Iris pigment epithelial cell (primary cell): ENCODE measurements at regions not wholly inside any gene's neighbourhood (a gene's known extent, or its start where the extent isn't known, plus 50 kb on each side); places are given as distances from the start of the nearest gene placed in this dataset.

Experiments
- DNase-seq: peaks from one replicate; pipeline ENCODE4 v3.0.0-alpha.2; 2011; ENCODE audit warnings: low read depth

DNA sequence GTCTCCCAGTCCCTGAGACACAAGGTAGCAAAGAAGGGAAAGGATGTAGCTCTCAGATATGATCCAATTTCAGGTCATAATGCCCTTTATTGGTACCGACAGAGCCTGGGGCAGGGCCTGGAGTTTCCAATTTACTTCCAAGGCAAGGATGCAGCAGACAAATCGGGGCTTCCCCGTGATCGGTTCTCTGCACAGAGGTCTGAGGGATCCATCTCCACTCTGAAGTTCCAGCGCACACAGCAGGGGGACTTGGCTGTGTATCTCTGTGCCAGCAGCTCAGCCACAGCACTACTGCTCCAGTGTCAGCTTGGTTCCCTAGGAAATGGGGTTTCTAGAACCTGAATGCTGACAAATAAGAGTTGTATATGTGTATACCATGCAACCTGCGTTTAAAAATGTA lies 74.6 kb upstream of the PRSS58 start:
- DNase-seq = no peak

DNA sequence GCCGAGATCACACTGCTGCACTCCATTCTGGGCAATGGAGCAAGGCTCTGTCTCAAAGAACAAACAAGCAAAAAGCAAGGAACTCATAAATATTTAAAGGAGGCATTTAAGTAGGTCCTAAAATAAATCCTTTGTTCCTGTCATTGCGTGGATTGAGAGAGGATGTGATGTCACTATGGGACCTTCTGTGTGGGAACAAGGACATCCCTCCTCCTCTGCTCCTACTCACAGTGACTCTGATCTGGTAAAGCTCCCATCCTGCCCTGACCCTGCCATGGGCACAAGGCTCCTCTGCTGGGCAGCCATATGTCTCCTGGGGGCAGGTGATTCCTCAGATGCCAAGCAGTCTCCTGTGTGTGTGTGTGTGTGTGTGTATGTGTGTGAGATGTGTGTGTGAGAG lies 74.1 kb upstream of the PRSS58 start:
- DNase-seq = no peak

DNA sequence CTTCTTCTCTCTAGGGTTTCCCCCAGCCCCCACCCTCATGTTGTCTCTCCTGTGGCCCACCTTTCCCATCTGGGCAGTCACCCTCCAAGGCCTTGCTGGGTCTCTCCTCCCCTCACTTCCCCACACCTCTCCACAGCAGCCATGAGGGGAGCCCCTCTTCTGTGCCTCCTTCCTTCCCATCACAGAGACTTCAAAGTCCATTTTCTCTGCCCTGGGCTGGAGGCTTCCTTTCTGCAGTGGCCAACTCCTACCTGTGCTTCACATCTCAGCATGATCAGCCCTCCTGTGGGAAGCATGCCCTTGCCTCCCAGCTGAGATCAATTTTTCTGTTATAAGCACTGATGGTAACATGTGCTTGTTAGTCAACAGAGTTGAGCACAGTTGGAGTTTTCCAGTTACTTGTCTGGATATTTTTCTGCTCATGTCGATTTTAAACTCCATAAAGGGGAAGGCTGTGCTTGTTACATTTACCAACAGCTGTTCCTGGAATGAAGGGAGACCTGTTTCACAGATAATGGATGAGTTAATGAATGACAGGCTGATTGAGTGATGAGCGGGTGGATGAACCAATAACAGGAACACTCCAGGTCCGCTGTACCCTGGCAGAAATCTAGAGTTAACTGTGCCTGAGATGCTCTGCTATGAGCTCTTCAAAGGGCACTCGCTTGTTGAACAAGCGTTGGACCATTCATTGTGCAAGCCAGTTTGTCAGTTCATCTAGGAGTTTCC lies 71.4 kb upstream of the PRSS58 start:
- no peak for DNase-seq

DNA sequence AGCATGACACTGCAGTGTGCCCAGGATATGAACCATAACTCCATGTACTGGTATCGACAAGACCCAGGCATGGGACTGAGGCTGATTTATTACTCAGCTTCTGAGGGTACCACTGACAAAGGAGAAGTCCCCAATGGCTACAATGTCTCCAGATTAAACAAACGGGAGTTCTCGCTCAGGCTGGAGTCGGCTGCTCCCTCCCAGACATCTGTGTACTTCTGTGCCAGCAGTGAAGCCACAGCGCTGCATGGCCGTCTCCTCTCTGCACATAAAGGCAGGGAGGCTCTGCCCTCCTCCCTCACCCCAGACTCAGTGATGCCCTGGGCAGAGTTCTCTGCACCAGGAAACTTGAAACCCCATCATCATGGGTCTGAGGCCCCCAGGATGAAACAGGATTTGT lies 70.7 kb upstream of the PRSS58 start:
- no peak for DNase-seq

DNA sequence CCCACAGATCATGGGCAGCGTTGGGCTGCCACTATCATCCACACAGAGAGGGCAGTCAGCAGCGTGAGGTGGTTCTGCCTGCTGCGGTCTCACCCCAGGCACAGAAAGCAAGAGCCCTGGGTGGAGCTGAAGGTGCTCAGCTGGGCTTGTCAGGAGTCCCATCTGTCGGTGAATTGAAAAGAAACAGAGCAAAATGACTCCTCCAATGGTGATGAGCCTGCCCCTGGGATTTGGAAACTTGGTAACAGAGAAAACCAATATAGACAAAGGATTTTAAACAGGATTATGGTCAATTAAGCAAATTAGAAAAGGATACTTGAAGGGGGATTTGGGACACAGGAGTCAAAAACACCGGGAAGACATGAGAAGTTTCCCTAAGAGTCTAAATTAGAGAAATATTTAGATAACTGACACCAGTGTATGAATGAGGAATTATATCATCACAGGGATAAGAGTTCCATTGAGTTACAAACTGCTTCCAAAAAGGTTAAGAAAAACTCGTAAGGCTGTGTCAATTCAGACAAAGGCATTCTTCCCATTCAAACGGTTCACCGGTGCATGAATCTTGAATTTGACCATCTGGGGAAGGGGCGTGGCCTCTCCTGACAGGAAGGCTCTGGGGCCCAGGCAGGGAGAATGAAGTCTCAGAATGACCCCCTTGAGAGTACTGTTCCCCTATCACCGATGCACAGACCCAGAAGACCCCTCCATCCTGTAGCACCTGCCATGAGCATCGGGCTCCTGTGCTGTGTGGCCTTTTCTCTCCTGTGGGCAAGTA lies 70.0 kb upstream of the PRSS58 start:
- DNase-seq = no peak

DNA sequence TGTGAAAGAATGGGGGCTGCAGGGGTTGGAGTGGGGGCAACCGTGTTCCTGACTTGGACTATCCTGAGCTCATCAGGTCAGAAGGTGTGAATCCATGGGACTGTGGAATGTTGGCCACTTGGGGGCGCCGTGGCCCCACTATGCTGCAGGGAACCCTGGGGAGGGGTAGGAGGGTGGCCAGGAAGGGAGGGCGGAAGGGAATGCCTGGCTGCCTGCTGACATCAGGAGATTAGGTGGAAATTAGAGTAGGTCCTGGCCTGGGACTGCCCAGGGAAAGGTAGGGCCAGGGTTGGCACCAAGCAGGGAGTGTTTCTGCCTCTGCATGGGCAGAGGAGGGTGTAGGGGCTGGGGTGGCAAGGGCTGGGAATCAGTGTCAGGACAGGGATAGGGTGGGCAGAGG lies 65.8 kb upstream of the PRSS58 start:
- no peak for DNase-seq

DNA sequence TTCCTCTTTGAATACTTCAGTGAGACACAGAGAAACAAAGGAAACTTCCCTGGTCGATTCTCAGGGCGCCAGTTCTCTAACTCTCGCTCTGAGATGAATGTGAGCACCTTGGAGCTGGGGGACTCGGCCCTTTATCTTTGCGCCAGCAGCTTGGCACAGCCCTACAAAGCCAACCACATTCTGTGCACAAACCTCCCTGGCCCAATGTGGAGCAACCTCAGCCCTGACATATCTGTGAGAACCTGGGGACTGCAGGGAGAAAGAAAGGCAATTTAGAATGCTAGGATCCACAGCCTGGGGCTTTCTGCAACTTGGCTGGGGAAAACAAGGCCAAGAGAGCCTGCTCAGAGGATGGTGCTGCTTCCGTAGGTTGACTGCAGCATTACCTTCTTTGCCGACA lies 63.5 kb upstream of the PRSS58 start:
- DNase-seq = no peak

DNA sequence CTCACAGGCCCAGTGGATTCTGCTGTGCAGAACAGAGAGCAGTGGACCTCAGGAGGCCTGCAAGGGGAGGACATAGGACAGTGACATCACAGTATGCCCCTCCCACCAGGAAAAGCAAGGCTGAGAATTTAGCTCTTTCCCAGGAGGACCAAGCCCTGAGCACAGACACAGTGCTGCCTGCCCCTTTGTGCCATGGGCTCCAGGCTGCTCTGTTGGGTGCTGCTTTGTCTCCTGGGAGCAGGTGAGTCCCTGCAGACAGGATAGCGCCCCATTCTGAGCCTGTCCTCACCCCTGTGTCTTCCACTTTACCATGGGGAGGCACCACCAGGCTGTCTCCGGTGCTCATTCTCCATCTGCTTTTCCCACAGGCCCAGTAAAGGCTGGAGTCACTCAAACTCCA lies 63.0 kb upstream of the PRSS58 start:
- DNase-seq = no peak

DNA sequence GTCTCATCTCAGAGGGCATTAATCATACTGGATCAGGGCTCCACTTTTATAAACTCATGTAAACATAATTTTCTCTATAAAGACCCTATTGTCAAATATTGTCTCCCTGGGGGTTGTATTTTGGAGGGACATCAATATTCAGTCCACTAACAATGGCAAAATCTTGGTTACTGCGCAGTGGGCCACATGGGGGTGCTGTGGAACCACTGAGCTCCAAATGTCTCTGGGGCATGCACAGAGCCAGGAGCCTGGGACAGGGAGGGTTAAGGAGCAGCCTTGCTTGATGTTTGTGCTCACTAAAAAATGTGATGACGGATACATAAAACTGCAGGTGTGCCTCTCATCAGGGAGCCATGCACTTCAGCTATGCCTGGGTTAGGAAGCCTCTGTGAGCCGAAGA lies 62.1 kb upstream of the PRSS58 start:
- DNase-seq = no peak

DNA sequence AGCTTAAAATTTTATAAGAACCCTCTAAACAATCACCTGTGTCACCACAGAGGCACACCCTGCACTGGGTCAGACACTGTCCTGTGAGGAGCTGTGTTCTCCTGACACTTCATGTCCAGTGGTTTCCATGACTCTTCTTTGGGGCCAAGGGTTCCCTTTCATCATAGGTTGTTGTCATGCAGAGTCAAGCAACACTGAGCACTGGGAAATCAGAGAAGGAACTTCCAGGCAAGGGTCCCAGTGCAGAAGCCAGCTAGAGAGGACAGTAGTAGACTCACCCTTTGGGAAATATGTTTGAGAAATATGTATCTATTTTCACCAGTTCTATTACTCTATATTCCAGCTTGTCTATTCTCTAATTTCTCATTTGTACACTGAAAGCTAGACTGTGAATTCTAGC lies 56.4 kb upstream of the PRSS58 start:
- DNase-seq = no peak

DNA sequence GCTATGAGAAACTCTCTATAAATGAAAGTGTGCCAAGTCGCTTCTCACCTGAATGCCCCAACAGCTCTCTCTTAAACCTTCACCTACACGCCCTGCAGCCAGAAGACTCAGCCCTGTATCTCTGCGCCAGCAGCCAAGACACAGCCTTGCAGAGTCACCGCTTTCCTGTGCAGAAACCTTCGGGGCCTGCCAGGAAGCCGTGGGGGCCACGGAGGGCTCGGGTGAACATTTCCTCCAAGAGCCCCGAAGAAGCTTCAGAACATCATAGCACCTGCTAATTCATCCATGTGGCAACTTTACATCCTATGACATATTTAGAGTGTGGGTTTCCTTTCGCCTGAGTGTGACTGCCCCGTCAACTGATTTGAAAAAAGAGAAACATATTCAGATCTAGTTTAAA lies 55.7 kb upstream of the PRSS58 start:
- no peak for DNase-seq

DNA sequence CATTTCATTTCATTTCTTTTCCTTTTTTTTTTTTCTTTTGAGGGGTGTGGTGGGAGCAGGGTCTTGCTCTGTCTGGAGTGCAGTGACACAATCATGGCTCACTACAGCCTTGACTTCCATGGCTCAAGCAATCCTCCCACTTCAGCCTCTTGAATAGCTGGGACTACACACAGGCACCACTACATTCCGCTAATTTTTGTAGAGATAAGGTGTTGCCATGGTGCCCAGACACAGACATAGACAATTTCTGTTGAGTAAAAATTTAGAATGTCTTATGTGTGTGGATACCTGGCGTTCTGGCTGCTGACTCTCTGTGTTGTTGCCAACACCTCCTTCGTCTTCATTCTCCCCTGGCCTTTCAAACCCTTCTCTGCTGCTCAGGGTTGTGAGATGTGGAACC lies 54.0 kb upstream of the PRSS58 start:
- no peak for DNase-seq

DNA sequence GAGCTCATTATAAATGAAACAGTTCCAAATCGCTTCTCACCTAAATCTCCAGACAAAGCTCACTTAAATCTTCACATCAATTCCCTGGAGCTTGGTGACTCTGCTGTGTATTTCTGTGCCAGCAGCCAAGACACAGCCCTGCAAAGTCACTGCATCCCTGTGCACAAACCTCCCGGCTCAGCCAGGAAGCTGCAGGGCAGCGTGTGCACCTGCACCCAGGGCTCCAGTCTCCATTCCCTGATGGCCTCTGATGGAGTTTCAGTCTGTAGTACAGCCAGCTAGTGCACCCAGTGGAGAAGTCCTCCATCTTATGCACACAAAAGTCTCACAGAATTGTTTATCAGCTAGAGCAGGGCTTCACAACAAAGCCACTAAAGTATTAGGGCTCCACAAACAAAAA lies 51.1 kb upstream of the PRSS58 start:
- no peak for DNase-seq

DNA sequence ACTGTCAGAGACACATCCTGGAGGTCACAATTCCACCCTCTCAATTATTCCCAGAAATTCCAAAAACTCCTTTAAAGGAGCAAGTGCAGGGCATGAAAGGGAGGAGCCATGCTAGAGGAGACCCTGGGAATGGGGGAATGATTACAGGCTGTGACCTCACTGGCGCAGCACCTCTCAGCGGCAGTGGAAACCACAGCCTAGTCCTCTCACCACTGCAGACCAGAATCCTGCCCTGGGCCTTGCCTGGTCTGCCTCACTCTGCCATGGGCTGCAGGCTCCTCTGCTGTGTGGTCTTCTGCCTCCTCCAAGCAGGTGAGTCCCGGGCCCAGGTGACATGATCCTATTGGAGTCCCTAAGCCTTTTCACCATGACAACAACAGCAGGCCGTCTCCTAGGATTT lies 50.5 kb upstream of the PRSS58 start:
- DNase-seq = no peak
